WTC11 (cell line): ENCODE measurements at regions not wholly inside any gene's neighbourhood (a gene's known extent, or its start where the extent isn't known, plus 50 kb on each side); places are given as distances from the start of the nearest gene placed in this dataset.

Experiments
- ATAC-seq: fragments of 200-7000 bp; cut with Tn5 transposase; 2 replicates; pipeline ENCODE4 v1.10.0; 2021; ENCODE audit warnings: mild to moderate bottlenecking, moderate library complexity
- CTCF ChIA-PET: fragments of 300-600 bp; sonication (Branson Sonifier 250); formaldehyde crosslinking; loops from one replicate; lab custom pipeline; 2021; ENCODE audit warnings: antibody characterized with exemption; lab: Charles Lee
- POLR2A ChIA-PET: fragments of 350-600 bp; sonication (Branson Sonifier 250); formaldehyde crosslinking; loops from one replicate; lab custom pipeline; 2021; ENCODE audit warnings: antibody characterized with exemption; lab: Charles Lee
- DNase-seq: peaks from one replicate; pipeline ENCODE4 v3.0.0; 2021; ENCODE audit warnings: low spot score
- H3K27ac Mint-ChIP-seq: 2 replicates; pipeline ENCODE4 v1.8.0; 2021; ENCODE audit warnings: mixed read lengths
- H3K27me3 Mint-ChIP-seq: 2 replicates; pipeline ENCODE4 v1.8.0; 2021; ENCODE audit warnings: low read depth, mild to moderate bottlenecking, moderate library complexity, mixed read lengths
- H3K36me3 Mint-ChIP-seq: 2 replicates; pipeline ENCODE4 v1.8.0; 2021; ENCODE audit warnings: mixed read lengths
- H3K4me1 Mint-ChIP-seq: 2 replicates; pipeline ENCODE4 v1.8.0; 2022; ENCODE audit warnings: mixed read lengths
- H3K4me3 Mint-ChIP-seq: 2 replicates; pipeline ENCODE4 v1.8.0; 2021; ENCODE audit warnings: mild to moderate bottlenecking, moderate library complexity, mixed read lengths
- H3K9me3 Mint-ChIP-seq: 2 replicates; pipeline ENCODE4 v1.8.0; 2021; ENCODE audit warnings: mixed read lengths
- CBFB ChIP-seq: sonication (generic); formaldehyde crosslinking; IDR thresholded peaks from 2 replicates; pipeline ENCODE4 v1.8.1; 2022; ENCODE audit warnings: mild to moderate bottlenecking, low read depth, missing genetic modification reagents
- CREB1 ChIP-seq: sonication (generic); formaldehyde crosslinking; IDR thresholded peaks from 2 replicates; pipeline ENCODE4 v1.8.0; 2023; ENCODE audit warnings: mild to moderate bottlenecking, missing genetic modification reagents
- EMX1 ChIP-seq: fragments of 250-450 bp; sonication (Bioruptor Pico); IDR thresholded peaks from 2 replicates; pipeline ENCODE4 v1.8.0; 2021; ENCODE audit warnings: mild to moderate bottlenecking
- GABPB1 ChIP-seq: sonication (generic); formaldehyde crosslinking; IDR thresholded peaks from 2 replicates; pipeline ENCODE4 v1.8.1; 2023; ENCODE audit warnings: mild to moderate bottlenecking, missing genetic modification reagents
- GRHL2 ChIP-seq: fragments of 250-450 bp; sonication (Bioruptor Pico); IDR thresholded peaks from 2 replicates; pipeline ENCODE4 v1.8.0; 2022; ENCODE audit warnings: mild to moderate bottlenecking, moderate library complexity; ENCODE audit not compliant: insufficient replicate concordance, severe bottlenecking
- IRF2 ChIP-seq: sonication (generic); formaldehyde crosslinking; IDR thresholded peaks from 2 replicates; pipeline ENCODE4 v1.8.0; 2022; ENCODE audit warnings: low read depth, missing genetic modification reagents, borderline replicate concordance
- NFATC4 ChIP-seq: fragments of 250-450 bp; sonication (Bioruptor Pico); IDR thresholded peaks from 2 replicates; pipeline ENCODE4 v1.9.0; 2021; ENCODE audit warnings: mild to moderate bottlenecking
- OVOL2 ChIP-seq: fragments of 250-450 bp; sonication (Bioruptor Pico); IDR thresholded peaks from 2 replicates; pipeline ENCODE4 v1.9.0; 2021; ENCODE audit warnings: mild to moderate bottlenecking, borderline replicate concordance
- PRRX2 ChIP-seq: fragments of 250-450 bp; sonication (Bioruptor Pico); IDR thresholded peaks from 2 replicates; pipeline ENCODE4 v1.8.0; 2021; ENCODE audit warnings: mild to moderate bottlenecking
- SMAD4 ChIP-seq: sonication (generic); formaldehyde crosslinking; IDR thresholded peaks from 2 replicates; pipeline ENCODE4 v1.8.0; 2022; ENCODE audit warnings: mild to moderate bottlenecking, missing genetic modification reagents
- TEAD1 ChIP-seq: sonication (generic); formaldehyde crosslinking; IDR thresholded peaks from 2 replicates; pipeline ENCODE4 v1.8.0; 2022; ENCODE audit warnings: mild to moderate bottlenecking, missing genetic modification reagents
- TP53 ChIP-seq: sonication (generic); formaldehyde crosslinking; IDR thresholded peaks from 2 replicates; pipeline ENCODE4 v1.8.1; 2023; ENCODE audit warnings: mild to moderate bottlenecking, missing genetic modification reagents
- ZBTB21 ChIP-seq: sonication (generic); formaldehyde crosslinking; IDR thresholded peaks from 2 replicates; pipeline ENCODE4 v1.8.1; 2023; ENCODE audit warnings: mild to moderate bottlenecking, missing genetic modification reagents, borderline replicate concordance
- ZNF423 ChIP-seq: fragments of 250-450 bp; sonication (Bioruptor Pico); IDR thresholded peaks from 2 replicates; pipeline ENCODE4 v2.1.2; 2022; ENCODE audit warnings: mild to moderate bottlenecking, moderate library complexity
- TF ChIP-seq, protein P1 (sequence below): fragments of 250-450 bp; sonication (Bioruptor Pico); IDR thresholded peaks from 2 replicates; pipeline ENCODE4 v2.1.2; 2022; ENCODE audit warnings: mild to moderate bottlenecking, moderate library complexity
- TF ChIP-seq, protein P2 (sequence below): fragments of 250-450 bp; sonication (Bioruptor Pico); IDR thresholded peaks from 2 replicates; pipeline ENCODE4 v1.9.0; 2021; ENCODE audit warnings: moderate library complexity, mild to moderate bottlenecking, inconsistent platforms, borderline replicate concordance
- TF ChIP-seq, protein P3 (sequence below): fragments of 250-450 bp; sonication (Bioruptor Pico); conservative IDR thresholded peaks from 2 replicates; pipeline ENCODE4 v1.9.0; 2021; ENCODE audit warnings: mild to moderate bottlenecking
- TF ChIP-seq, protein P4 (sequence below): sonication (generic); formaldehyde crosslinking; IDR thresholded peaks from 2 replicates; pipeline ENCODE4 v1.8.0; 2023; ENCODE audit warnings: missing genetic modification reagents, mild to moderate bottlenecking, borderline replicate concordance
- TF ChIP-seq, protein P5 (sequence below): sonication (generic); formaldehyde crosslinking; IDR thresholded peaks from 2 replicates; pipeline ENCODE4 v1.8.1; 2022; ENCODE audit warnings: mild to moderate bottlenecking, missing genetic modification reagents, moderate library complexity, borderline replicate concordance
- TF ChIP-seq, protein P6 (sequence below): sonication (generic); formaldehyde crosslinking; IDR thresholded peaks from 2 replicates; pipeline ENCODE4 v1.8.0; 2022; ENCODE audit warnings: mild to moderate bottlenecking, missing genetic modification reagents

DNA sequence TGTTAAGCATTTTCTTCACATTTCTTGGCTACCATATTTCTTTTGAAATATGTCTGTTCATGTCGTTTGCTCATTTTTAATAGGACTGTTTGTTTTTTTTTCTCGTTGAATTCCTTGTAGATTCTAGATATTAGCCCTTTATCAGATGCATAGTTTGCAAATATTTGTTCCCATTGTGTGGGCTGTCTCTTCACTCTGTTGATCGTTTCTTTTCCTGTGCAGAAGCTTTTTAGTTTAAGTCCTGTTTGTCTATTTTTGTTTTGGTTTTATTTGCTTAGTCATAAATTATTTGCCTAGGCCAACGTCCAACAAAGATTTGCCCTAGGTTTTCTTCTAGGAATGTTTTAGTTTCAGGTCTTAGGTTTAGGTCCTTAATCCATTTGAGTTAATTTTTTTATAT, 1494.7 kb downstream of the SUCLG1 start:
- POLR2A ChIA-PET, result no interaction called here

DNA sequence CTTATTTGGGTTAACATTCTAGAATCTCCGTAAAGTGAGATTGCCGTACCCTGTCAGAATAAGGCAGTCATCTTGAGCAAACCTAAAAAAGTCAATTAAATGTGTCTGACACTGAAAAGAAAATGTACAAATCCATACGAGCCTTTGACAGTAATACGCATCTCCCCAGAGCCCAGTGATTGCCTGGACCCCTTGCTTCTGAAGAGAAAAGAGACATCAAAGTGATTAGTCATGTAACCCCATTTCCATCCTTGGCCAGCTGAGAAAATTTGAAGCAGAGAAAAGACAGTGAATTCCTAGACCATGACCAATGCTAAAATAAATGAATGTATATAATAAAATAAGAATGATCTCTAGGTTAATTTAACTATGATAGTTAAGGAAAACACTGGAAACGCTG, 1499.4 kb downstream of the SUCLG1 start:
- CTCF ChIA-PET, result no interaction called here
- DNase-seq (no peak), ATAC-seq (no peak)
- Mint-ChIP-seq H3K4me3 (no peak overlapping the region), H3K27me3 (no peaks in the 10 kb centered on the region), H3K9me3 (peaks cover 12% of the 10 kb centered on the region), H3K4me1 (peaks cover 9% of the 10 kb centered on the region), H3K36me3 (peaks cover 6% of the 10 kb centered on the region), H3K27ac (no peak overlapping the region)
- TF ChIP-seq, protein P1, sequence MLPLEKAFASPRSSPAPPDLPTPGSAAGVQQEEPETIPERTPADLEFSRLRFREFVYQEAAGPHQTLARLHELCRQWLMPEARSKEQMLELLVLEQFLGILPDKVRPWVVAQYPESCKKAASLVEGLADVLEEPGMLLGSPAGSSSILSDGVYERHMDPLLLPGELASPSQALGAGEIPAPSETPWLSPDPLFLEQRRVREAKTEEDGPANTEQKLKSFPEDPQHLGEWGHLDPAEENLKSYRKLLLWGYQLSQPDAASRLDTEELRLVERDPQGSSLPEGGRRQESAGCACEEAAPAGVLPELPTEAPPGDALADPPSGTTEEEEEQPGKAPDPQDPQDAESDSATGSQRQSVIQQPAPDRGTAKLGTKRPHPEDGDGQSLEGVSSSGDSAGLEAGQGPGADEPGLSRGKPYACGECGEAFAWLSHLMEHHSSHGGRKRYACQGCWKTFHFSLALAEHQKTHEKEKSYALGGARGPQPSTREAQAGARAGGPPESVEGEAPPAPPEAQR (CRISPR knock-in tag), result no peak
- TF ChIP-seq, protein P2, sequence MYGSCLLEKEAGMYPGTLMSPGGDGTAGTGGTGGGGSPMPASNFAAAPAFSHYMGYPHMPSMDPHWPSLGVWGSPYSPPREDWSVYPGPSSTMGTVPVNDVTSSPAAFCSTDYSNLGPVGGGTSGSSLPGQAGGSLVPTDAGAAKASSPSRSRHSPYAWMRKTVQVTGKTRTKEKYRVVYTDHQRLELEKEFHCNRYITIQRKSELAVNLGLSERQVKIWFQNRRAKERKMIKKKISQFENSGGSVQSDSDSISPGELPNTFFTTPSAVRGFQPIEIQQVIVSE (CRISPR knock-in tag), result no peak
- no peak for TF ChIP-seq CBFB
- no peak for TF ChIP-seq GRHL2
- TF ChIP-seq EMX1, result no peak
- TF ChIP-seq TP53 (CRISPR knock-in tag), result no peak
- no peak for TF ChIP-seq CREB1 (CRISPR knock-in tag)
- TF ChIP-seq, protein P3, sequence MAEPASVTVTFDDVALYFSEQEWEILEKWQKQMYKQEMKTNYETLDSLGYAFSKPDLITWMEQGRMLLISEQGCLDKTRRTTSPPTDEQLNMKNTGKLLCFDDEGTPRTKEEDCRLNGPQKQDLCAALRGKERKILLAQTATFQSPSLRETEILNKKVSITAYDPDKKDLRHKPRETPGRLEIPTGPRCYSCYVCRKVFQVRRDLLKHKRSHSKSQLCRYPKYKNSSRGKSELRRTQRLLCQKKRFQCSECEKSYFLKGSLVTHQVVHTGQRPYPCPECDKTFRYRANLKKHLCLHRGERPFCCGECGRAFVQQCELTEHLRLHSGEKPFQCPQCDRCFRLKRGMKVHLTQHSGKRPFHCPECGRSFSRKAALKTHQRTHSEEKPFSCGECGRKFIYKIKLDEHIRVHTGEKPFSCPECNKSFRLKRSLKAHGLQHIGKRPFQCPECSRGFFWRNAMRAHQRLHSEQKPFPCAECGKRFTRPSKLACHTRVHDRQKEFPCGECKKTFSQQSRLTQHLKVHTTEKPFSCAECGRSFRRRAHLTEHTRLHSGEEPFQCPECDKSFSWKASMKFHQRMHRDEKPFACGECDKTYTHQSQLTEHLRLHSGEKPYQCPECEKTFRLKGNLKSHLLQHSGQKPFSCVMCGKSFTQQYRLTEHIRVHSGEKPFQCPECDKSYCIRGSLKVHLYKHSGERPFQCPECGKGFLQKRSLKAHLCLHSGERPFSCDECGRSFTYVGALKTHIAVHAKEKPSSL (CRISPR knock-in tag), result no peak
- TF ChIP-seq IRF2 (CRISPR knock-in tag), result no peak
- no peak for TF ChIP-seq ZNF423 (CRISPR knock-in tag)
- POLR2A ChIA-PET, result no interaction called here

More for the DNA sequence above, 1494.7 kb downstream of the SUCLG1 start:
- Mint-ChIP-seq H3K27me3 (no peaks in the 10 kb centered on the region), H3K9me3 (peaks cover 26% of the 10 kb centered on the region), H3K27ac (no peak overlapping the region), H3K36me3 (peaks cover 13% of the 10 kb centered on the region), H3K4me1 (peaks cover 4% of the 10 kb centered on the region), H3K4me3 (no peak overlapping the region)
- CTCF ChIA-PET, result no interaction called here
- ATAC-seq (no peak), DNase-seq (no peak)
- no peak for TF ChIP-seq PRRX2
- TF ChIP-seq, protein P4, sequence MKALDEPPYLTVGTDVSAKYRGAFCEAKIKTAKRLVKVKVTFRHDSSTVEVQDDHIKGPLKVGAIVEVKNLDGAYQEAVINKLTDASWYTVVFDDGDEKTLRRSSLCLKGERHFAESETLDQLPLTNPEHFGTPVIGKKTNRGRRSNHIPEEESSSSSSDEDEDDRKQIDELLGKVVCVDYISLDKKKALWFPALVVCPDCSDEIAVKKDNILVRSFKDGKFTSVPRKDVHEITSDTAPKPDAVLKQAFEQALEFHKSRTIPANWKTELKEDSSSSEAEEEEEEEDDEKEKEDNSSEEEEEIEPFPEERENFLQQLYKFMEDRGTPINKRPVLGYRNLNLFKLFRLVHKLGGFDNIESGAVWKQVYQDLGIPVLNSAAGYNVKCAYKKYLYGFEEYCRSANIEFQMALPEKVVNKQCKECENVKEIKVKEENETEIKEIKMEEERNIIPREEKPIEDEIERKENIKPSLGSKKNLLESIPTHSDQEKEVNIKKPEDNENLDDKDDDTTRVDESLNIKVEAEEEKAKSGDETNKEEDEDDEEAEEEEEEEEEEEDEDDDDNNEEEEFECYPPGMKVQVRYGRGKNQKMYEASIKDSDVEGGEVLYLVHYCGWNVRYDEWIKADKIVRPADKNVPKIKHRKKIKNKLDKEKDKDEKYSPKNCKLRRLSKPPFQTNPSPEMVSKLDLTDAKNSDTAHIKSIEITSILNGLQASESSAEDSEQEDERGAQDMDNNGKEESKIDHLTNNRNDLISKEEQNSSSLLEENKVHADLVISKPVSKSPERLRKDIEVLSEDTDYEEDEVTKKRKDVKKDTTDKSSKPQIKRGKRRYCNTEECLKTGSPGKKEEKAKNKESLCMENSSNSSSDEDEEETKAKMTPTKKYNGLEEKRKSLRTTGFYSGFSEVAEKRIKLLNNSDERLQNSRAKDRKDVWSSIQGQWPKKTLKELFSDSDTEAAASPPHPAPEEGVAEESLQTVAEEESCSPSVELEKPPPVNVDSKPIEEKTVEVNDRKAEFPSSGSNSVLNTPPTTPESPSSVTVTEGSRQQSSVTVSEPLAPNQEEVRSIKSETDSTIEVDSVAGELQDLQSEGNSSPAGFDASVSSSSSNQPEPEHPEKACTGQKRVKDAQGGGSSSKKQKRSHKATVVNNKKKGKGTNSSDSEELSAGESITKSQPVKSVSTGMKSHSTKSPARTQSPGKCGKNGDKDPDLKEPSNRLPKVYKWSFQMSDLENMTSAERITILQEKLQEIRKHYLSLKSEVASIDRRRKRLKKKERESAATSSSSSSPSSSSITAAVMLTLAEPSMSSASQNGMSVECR, result no peak
- TF ChIP-seq ZBTB21 (CRISPR knock-in tag), result no peak
- TF ChIP-seq, protein P5, sequence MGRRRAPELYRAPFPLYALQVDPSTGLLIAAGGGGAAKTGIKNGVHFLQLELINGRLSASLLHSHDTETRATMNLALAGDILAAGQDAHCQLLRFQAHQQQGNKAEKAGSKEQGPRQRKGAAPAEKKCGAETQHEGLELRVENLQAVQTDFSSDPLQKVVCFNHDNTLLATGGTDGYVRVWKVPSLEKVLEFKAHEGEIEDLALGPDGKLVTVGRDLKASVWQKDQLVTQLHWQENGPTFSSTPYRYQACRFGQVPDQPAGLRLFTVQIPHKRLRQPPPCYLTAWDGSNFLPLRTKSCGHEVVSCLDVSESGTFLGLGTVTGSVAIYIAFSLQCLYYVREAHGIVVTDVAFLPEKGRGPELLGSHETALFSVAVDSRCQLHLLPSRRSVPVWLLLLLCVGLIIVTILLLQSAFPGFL (CRISPR knock-in tag), result no peak
- TF ChIP-seq, protein P6, sequence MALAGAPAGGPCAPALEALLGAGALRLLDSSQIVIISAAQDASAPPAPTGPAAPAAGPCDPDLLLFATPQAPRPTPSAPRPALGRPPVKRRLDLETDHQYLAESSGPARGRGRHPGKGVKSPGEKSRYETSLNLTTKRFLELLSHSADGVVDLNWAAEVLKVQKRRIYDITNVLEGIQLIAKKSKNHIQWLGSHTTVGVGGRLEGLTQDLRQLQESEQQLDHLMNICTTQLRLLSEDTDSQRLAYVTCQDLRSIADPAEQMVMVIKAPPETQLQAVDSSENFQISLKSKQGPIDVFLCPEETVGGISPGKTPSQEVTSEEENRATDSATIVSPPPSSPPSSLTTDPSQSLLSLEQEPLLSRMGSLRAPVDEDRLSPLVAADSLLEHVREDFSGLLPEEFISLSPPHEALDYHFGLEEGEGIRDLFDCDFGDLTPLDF (CRISPR knock-in tag), result no peak
- TF ChIP-seq NFATC4 (CRISPR knock-in tag), result no peak
- no peak for TF ChIP-seq SMAD4
- no peak for TF ChIP-seq OVOL2 (CRISPR knock-in tag)
- no peak for TF ChIP-seq GABPB1
- TF ChIP-seq TEAD1, result no peak
